NCI-H2107 (cell line): ENCODE measurements at regions not wholly inside any gene's neighbourhood (a gene's known extent, or its start where the extent isn't known, plus 50 kb on each side); places are given as distances from the start of the nearest gene placed in this dataset.
"Not testable (repeated sequence)": the region's sequence is repeated elsewhere in the genome, so short reads cannot be mapped to it uniquely, and the experiment has no call there.

ENCODE experiments used
- DNase-seq: peaks from one replicate; lab custom pipeline; 2025; lab: John Stamatoyannopoulos, UW

DNA sequence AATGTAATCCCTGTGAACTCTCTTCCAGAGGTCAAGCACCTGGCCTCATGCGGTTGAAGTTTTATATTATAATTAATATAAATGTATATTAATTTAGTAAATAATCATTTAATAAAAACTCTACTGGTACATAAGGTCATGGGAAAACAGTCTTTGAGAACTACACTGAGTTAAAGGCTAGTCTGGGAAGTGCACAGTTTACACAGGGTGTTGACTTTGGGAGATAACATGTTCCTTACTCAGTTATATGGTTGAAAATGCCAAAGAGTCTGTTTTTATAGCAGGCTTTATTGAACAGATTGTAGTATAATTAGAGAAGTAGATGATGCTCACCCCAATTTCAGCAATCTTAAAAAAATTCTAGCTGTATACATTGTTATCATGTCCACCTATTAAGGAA lies 735.9 kb downstream of the GATA3 start:
- DNase-seq, result no peak

DNA sequence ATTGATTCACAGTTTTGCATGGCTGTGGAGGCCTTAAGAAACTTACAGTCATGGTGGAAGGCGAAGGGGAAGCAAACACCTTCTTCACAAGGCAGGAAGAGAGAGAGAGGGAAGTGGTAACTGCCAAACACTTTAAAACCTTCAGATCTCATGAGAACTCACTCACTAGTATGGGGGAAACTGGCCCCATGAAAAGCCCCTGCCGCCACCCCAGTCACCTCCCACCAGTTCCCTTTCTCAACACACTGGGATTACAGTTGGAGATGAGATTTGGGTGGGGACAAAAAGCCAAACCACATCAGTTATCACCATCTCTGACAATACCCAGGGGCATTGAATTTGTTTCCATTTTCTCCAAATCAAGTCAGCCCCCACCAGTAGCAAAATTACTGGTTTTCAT lies 740.4 kb downstream of the GATA3 start:
- no peak for DNase-seq

DNA sequence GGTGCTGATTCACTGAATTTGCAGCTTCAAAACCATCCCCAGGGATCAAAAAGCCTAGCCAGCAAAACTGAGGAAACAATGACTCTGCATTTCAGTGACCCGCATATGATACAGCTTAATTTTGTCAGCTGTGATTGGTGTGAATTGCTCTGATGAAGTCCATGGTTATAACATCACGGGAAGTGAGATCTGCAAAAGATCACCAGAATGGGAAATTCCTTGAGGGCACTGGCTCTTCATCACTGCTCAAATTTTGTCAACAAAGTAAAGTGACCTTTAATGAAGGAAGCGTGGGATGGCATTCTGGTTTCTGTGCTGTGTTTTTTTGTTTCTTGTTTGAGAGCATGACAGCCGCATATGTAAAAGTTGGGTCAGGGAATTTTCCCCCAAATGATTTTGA lies 745.9 kb downstream of the GATA3 start:
- no peak for DNase-seq

DNA sequence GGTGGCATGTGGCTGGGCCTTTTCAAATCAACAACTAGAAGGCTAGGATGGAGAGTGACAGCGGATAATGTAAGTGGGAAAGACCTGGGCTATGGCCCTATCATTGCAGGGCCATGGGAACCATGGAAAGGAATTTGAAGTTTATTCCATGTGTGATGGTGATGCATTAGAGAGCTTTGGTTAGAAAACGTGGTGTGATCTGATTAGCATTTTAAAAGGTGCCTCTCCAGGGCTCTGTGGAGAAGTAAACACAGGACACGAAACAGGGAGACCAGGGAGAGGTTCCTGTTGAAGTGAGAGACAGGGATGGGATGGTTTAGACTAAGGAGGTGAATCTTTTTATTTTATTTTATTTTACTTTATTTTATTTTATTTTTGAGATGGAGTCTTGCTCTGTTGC lies 749.5 kb downstream of the GATA3 start:
- DNase-seq, result no peak

DNA sequence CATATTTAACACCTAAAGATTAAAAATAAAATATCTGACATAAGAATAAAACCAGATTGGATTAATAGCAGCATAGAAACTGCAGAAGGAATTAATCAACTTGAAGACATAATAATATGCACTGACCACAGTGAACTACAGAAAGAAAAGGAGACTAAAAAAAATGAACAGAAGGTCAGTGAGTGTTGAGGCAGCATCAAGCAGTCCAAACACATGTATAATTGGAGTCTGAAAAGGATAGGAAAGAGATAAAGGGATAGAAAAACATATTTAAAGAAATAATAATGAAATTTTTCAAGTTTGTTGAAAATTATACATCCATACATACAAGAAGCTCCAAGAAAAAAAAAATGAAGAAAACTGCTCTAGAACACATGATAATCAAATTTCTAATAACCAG lies 756.2 kb downstream of the GATA3 start:
- no peak for DNase-seq

DNA sequence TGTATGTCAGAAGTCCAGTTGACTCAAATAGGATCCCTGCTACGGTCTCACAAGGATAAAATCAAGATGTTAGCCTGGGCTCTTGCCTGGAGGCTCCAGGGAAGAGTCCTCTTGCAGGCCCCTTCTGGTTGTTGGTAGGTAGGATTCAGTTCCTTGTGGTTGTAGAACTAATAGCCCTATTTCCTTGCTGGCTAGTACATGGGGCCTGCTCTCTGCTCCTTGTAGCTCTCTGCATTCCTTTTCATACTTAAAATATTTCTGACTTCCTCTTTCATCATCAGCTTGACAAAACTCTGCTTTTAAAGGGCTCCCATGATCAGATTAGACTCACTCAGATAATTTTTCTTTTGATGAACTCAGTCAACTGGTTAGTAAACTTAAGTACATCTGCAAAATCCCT lies 756.7 kb downstream of the GATA3 start:
- DNase-seq, result no peak

DNA sequence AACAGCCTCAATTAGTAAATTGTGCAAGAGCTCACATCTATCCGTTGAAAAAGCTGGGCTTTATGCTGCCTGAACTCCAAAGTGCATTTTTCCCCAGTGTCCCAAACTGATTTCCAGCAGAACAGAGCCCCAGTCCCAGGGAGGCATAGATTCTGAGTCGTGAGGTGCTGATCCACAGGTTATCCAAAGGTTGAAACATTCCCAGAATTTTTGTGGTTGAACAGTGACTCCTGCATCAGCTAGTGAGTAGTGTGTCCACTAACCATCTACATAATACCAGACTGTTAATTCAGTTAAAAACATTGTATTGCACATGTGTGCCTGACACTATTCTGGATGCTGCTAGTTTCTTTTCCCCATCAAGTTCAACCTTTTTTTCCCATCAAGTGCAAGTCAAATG lies 761.5 kb downstream of the GATA3 start:
- DNase-seq, result no peak

DNA sequence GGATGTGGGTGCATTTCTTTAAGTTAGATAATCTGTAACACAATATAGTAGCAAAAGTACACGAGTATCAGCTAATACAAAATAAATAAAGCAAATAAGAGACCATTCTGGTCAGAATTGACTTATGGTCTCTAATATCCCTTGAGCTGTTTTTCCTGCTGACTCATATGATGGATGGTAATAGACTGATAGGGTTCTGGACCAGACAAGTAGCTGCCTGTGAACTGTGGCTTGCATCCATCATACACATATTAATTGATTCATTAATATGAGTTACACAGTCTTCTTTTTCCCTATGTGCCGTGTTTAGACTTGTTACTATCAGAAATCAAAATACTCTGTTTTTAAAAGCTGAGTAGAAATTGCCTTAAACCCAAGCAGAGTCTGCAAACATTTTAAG lies 762.8 kb downstream of the GATA3 start:
- no peak for DNase-seq

DNA sequence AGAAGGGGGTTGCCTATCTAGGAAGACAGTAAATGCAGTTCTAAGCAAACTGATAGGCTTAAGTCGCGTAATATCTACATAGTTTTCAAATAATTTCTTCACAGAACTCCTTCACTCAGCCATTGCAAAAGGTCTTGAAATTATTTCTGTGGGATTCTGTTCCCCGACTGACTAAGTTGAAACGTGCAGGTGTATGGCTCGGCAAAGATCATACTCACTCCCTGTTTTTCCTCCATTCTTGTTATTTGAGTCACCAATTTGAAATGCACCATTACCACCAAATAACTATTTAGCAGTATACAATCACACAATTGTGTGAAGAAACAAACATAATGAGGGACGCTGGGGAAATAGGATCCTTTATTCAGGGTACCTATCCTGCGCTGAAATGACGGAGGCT lies 771.1 kb downstream of the GATA3 start:
- DNase-seq, result no peak

DNA sequence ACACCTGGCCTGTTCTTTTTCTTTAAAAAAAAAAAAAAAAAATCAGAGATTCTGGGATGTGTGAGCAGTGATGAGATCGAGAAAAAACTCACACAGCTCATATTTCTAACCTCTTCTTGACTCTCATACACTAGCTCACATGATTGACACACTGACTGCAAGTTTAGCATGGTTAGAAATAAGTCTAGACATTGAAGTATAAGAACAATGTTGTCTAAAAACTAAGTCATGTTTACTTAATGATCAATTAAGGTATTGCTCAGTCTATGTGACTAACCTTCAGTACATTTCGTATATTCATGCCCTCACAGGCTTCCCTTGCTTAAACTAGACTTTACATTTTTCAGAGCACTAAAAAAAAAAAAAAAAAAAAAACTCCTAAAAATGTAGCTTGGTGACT lies 775.1 kb downstream of the GATA3 start:
- DNase-seq, result no peak

DNA sequence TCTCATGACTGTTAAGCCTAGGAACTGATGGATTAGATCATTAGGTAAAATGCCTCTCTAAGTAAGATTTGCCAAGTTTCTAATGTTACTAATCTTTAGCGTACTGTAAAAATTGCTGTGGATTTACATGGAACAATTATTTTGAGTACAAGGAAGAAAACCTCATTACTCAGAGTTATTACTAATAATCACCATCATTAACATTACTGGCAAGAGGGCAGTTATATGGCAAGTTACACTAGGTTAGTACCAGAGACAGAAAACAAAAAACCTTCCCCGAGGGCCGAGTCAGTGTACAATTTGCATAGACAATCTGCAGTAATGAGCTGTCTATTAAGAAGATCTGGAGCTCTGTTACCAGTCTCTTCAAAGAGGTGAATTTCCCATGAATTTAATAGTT lies 775.6 kb downstream of the GATA3 start:
- DNase-seq, result no peak

DNA sequence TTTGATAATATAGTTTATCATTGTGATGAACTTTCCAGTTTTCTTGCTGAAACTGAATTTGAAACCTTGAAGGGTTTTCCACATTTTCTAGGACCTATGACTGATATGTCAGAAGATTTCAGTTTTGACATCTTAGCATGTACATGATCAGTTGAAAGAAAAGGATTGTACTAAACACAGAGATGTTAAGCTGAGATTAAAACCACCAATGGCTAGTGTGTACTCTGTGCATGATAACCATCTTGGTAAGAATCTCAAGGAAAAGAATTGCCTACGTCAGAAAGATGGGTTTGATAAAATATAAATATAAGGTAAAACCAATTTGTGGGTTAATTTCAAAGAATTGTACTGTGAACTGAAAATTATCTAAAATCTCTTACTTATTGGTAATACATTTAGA lies 776.4 kb downstream of the GATA3 start:
- no peak for DNase-seq

DNA sequence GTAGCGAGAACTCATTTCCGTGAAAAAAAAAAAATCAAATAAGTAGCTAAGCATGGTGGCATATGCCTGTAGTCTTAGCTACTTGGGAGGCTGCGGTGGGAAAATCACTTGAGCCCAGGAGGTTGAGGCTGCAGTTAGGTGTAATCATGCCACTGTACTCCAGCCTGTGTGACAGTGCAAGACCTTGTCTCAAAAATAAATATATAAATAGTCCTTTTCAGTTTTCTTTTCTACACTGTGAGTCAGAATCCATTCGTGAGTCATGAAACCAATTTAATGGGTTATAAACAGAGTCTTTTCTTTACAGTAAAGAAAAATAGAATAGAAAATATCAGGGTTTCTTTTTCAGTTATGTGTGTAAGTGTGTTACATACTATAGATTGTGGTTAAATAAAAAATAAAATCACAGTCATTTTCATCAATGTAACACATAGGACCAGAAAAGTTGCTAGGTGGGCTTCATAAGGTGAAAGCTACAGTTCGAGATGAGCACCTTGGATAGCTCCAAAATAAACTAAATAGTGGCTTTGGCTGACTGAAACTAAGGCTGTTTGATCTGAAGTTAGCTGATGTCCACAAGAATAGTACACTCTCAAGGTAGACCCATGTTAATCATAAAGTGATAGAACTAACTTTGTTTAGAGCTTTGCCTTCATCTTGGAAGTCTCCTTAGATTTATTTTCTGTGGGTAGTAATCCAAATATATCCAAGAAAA lies 781.1 kb downstream of the GATA3 start:
- no peak for DNase-seq

DNA sequence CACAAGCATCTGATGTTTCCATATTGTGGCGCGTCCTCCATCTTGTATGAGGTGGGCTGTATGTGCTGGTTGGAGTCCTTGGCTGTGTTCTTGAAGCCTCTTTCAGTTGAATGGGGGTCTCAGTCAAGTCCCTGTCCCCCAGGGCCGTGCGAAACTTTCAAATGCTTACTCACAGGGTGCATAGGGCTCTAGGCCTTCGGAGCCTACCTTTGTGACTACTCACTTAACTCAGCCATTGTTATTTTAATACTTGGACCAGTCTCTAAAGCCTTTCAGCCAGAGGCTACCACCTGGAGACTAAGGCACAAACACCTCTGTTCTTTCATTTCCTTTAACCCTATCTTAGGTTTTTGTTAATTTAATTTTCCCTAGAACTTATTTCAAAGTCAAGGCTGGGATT lies 785.9 kb downstream of the GATA3 start:
- DNase-seq, result no peak

DNA sequence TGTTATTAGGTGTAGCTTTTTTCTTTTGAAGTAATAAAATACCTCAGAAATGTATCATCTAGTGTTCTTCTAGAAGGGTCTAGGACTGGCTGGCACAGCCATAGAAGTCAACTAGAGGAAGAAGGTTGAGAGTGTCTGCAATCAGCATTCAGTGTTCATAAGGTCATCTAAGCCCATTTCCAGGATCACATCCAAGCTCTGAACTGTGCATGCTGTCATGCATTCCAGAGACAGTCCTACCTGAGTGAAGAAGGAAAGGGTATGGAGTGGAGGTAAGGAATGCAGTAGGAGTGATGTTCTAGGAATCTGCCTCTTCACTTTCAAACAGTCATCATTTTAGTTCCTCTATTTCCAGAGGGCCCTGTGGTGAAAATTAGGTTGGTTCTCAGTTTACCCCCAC lies 789.7 kb downstream of the GATA3 start:
- DNase-seq, result no peak

DNA sequence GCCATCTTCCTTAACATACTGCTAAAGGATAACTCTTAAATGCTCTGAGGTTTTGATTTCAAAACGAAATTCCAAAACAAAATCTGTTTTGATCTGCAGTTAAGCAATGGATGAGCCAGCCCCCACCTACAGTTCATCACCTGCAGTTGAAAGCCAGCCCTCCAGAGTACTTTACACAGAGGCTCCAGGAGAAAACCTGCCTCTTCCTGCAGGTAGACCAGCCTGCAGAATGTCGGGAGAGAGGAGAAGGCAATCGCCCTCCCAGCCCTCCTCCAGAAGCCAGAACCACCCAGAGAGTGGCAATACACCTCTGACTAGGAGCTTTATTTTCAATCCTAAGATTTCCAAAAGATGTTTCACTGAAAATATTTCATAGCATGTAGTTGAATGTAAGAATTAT lies 798.1 kb downstream of the GATA3 start:
- no peak for DNase-seq

DNA sequence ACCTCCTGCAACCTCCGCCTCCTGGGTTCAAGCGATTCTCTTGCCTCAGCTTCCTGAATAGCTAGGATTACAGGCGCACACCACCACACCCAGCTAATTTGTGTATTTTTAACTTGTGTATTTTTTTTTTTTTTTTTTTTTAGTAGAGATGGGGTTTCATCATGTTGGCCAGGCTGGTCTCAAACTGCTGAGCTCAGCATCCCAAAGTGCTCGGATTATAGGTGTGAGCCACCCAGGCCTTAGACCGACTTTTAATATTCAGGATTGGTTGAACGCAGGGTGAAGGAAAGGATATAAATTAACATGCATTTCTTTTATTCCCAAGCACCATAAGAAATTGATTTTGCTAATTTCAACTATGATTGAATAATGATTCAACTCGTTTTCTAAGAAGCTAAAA lies 798.6 kb downstream of the GATA3 start:
- DNase-seq, result no peak

DNA sequence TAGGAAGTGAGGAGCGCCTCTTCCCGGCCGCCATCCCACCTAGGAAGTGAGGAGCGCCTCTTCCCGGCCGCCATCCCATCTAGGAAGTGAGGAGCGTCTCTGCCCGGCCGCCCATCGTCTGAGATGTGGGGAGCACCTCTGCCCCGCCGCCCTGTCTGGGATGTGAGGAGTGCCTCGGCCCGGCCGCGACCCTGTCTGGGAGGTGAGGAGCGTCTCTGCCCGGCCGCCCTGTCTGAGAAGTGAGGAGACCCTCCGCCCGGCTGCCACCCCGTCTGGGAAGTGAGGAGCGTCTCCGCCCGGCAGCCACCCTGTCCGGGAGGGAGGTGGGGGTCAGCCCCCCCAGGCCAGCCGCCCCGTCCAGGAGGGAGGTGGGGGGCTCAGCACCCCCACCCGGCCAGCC lies 814.4 kb downstream of the GATA3 start:
- DNase-seq, result not testable (repeated sequence)

DNA sequence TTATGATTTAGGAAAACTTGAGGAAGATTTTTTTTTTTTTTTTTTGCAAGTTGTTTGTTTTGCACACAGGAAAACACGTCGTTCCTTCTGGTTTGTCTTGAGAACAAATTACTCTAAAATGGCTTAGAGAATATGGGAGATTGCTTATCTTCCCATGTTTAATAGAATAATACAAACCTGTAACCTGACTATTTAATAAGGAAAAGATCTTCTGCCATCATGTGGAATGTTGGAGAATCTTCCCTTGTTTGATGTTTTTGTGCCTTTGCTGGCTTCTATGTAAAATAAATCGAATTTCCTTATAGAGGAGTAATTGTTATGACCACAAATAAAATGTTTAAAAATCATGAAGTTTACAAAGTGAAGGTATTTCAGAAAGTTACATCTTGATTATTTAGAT lies 818.8 kb downstream of the GATA3 start:
- no peak for DNase-seq

DNA sequence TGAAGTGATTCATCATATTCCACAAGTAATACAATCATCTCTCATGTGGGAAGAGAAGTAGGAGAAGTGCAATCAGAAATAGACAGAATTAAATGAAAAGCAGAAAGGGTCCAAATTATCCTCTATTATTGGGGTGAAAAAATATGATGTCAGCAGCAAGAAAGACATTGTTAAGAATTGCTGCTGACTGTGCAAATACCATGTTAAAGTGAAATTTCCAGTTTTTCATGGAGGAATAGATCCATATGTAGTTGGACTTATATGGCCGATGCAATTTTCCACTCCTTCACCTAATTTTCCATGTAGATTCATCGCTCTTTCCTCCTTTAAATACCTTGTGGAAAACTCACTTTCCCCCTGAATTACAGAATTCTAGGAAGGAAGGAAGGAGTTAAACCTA lies 819.8 kb downstream of the GATA3 start:
- DNase-seq, result no peak

DNA sequence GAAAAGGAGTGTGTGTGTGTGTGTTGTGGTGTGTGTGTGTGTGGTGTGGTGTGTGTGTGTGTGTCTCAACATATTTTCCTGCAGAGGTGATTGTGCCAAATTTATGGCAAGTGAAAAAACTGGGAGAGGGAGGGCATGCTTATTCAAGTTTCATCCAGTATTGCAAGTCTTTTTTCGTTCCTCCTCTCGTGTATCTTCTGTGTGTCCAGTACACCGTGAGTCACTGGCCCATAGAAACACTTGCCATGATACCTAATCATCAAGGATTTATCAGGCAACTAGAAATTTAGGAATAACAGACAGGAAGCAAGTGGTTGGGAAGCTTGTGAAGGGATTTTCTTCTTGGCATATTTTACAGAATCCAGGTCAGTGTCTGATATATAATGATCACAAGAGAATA lies 820.5 kb downstream of the GATA3 start:
- no peak for DNase-seq

DNA sequence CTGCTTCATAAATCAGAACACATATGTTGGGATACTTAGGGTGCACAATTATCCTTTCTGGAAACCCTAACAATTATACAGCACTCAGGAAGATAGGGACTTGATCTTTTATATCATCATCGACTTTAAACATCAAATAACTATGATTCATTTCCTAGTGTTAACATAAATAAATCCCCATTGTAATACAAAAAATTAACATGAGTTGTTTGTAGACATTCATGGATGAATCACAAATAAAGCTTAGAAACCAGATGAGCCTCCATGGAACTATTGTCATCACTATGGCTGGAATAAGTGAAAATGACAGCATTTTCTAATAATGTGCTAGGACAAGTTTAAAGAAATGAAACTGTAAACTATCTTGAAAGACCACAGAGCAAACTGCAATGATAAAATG lies 821.7 kb downstream of the GATA3 start:
- DNase-seq, result no peak

DNA sequence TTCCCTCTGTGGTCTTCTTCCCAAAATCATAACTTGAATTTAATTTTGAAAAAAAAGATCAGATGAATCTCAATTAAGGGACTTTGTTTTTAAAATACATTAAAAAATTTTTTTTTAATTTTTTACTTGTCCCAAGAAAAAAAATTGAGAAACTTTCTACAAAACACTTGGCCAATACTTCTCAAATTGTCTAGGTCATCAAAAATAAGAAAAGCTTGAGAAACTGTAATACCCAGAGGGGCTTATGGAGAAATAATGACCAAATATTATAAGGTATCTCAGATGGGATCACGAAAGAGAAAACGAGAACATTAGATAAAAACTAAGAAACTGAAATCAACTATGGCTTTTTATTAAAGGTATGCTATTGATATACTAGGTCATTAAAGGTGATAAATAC lies 835.0 kb downstream of the GATA3 start:
- DNase-seq, result no peak

DNA sequence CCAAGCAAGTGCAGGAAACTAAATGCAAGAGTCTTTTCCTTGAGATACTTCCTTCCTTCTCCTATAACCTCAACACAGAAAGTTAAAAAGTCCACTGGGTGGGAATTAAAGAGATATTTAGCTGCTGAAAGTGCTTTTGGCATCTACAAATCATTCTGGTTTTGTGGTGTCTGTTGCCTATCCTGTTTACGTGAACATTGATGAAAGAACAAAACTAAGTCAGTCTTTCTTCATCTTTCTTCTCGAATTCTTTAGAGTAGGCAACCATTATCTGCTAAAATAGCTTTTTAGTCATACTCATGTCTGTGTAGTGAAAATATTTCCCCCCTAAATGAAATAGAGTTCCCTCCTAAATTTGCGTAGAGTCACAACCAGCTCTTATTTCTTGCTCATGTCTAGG lies 838.6 kb downstream of the GATA3 start:
- DNase-seq, result no peak

DNA sequence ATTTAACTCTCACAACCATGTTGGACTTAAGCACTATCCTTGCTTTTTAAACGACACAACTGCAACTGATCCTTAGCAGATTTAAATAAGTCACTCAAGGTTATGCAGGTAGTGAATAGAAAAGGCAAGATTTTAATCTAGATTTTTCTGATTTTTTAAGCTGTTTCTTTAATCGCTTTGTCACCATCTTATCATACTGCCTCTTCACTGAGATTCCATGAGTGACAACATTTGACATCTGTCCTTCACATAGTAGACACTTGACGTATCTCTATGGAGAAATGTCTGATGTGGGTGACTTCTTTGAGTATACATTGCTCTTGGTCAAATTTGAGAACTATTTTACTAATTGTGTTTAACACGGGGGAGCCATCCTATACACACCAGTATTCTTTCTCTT lies 839.7 kb downstream of the GATA3 start:
- DNase-seq, result no peak
